Urothelium cell line (cell line): ENCODE measurements at regions not wholly inside any gene's neighbourhood (a gene's known extent, or its start where the extent isn't known, plus 50 kb on each side); places are given as distances from the start of the nearest gene placed in this dataset.
"Not testable (repeated sequence)": the region's sequence is repeated elsewhere in the genome, so short reads cannot be mapped to it uniquely, and the experiment has no call there.

Experiments
- DNase-seq: peaks from one replicate; pipeline ENCODE4 v3.0.0; 2011; ENCODE audit warnings: low spot score, mixed read lengths
- FAIRE-seq: peaks from 2 replicates; lab custom pipeline; 2011; peaks lifted over from hg19 to GRCh38; lab: Jason Lieb, UNC

DNA sequence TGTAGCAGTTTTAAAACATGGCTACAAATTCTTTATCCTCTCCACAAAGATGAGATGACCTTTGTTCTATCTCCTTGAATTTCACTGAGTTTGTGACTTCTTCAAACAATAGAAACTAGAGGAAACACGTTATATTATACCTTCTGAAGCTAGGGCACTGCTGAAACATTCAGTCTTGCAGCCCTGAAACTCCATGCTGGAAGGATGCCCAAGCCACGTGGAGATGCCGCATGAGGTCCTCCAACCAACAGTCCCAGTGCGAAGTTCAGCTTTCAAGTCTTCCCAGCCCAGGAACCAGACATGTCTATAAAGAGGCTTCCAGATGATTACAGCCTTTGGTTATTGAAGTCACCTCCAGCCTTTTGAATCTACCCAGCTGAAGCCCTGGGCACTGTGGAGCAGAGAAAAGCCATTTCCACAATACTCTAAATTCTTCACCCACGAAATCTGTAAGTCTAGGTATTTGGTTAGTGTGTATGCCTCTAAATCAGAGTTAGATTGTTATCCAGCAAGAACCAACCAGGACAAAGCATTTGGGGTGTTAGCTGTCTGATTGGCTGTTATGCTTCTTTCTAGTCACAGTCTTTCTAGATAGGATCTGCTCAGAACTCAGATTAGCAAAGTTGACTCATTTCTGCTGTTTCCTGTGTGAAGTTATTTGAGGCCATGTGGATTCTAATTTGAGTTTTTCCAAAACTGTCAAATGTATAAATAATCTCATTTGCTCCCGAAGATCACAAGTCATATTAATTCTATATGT is 186.5 kb upstream of the TMEM72 start:
- no peak for DNase-seq
- no peak for FAIRE-seq

DNA sequence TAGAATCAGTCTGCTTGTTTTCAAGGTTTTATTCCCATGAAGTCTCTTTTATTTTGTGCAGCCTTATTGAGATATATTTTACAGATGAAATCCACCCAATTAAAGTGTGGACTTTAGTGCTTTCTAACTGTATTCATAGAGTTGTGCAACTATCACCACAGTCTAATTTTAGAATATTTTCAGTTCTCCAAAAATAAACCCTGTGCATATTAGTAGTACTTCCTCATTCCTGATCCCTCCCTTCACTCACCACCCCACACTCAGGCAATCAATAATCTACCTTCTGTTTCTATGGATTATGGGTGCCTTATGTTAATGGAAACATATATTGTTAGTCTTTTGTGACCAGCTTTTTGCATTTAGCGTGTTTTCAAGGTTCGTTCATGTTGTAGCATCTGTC is 185.7 kb upstream of the TMEM72 start:
- FAIRE-seq, result no peak
- no peak for DNase-seq

DNA sequence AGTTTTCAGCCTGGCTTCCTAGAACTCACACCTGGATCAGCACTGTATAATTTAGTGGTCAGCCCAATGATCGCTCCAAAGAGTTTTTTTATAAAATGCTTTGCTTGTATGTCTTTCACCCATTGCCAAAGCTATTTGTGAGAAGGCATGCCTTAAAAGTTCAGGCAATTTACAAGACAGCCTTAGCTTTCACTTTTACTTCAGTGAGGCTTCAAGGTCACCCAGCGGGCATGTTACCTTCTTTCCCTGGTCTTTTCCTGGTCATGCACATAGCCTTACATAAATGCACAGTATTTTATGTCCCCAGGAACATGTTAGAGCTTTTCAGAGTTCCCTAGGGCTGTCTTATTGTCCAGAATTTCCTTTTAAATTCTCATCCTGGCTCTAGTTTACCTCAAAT is 179.9 kb upstream of the TMEM72 start:
- FAIRE-seq, result no peak
- DNase-seq, result no peak

DNA sequence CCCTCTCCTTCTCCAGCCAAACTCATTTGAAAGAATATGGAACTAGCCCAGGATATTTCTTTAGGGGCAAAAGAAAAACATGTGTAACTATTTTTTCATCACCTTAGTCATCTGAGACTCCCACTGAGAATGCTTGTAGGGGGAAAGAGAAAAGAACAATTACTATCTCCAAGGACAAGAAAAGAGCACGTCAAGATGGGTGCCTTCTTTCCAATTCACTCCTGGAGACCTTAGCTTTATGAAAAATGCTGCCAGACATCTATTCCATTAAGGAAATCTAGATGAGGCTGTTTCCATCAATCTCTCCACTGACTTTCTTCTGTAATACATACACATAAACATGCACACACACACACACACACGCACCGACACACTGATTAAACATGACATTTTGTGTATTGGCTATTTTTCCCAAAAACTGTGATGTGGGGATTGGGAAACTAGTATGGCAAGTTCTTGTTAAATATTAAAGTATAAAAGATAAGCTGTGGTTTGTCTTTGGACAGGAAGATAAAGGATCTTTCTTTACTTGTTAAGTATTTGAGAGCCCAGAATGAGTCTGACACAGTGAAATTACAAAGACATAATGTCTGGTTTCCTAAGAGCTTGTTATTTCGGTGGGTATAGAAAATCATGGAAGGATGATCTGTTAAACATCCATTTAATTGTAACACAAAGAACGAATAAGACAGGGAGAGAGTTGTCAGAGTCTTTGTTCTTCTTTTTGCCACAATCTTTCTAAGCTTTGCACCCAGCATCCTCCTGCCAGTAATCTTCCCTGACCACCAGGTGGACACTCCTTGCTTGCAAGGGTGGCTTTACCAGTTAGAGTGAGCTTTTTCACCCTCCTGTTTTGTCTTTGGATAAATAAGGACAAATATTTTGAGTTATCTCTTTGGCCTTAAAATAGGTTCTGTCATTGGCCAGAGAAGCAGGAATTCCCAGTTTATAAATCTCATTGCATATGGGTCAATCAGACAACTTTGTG is 177.3 kb upstream of the TMEM72 start:
- no peak for FAIRE-seq
- DNase-seq, result no peak

- DNase-seq (no peak), FAIRE-seq (no peak)
These were observed 168.9 kb upstream of the TMEM72 start for GRCh38 chr10:44742248-44742647.

GRCh38 chr10:44743535-44743934 is 167.6 kb upstream of the TMEM72 start:
- FAIRE-seq (no peak), DNase-seq (no peak)

DNA sequence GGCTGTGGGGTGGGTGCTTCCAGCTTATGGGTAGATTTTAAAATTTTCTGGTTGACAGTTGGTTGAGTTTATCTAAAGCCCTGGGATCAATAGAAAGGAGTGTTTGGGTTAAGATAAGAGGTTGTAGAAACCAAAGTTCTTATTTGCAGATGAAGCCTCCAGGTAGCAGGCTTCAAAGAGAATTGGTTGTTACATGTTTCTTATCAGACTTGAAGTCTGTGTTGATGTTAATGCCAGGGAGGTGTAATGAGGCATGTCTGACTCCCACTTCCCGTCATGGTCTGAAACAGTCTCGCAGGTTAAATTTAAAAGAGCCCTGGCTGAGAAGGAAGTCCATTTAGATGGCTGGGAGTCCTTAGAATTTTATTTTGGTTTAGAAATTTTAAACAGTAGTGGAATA is 165.2 kb upstream of the TMEM72 start:
- no peak for DNase-seq
- FAIRE-seq, result no peak

- DNase-seq (no peak), FAIRE-seq (peak; percentile 17)
These were observed 163.5 kb upstream of the TMEM72 start for GRCh38 chr10:44747593-44748172.

- DNase-seq (no peak), FAIRE-seq (no peak)
These were observed 162.0 kb upstream of the TMEM72 start for GRCh38 chr10:44749151-44749550.

DNA sequence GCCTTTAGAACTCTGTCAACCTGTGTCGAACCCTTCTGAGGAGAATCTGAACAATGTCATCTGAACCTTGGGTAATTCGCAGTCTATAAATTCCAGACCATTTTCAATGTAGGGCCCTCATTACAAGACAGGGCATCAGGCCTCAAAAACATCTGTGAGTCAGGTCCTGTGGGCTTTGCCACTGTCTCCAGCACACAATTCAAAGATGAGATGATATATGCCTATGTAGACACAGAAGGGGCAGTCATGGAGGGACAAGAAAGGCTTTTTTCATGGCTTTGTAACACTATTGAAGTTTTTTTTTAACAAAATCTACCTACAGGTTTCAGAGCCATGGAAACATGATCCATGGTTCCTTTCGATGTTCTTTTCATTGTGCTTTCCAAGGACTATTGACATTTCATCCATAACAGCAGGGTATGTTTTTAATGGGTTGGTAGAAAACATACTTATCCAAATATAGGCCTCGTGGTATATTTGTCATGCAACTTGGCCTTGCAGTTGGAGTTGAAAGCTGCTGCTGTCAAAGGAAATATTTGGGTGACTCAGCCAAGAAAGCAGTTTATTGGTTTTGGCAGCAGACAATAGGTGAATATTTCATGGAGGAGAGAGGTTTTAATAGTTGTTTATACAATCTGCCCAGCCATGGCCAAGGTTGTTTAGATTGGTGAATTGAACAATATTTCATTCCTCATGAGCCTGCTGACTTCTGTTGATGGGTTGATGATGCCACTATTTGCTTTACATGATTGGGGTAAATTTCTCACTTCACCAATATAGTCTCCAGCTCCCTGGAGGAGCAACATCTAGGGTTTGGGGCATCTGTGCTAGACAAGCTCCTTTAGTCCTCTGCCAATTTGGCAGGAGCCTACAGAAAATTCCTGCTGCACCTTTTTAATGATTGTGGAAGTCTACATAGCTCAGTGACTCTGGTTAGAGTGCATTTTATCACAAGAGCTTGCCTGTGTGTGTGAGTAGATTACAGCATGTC is 158.4 kb upstream of the TMEM72 start:
- DNase-seq, result peak; percentile 65
- FAIRE-seq, result peak; percentile 72

GRCh38 chr10:44754355-44754754 is 156.8 kb upstream of the TMEM72 start:
- FAIRE-seq, DNase-seq: not testable (repeated sequence)

GRCh38 chr10:44755481-44755880 is 155.7 kb upstream of the TMEM72 start:
- FAIRE-seq (no peak), DNase-seq (no peak)

DNA sequence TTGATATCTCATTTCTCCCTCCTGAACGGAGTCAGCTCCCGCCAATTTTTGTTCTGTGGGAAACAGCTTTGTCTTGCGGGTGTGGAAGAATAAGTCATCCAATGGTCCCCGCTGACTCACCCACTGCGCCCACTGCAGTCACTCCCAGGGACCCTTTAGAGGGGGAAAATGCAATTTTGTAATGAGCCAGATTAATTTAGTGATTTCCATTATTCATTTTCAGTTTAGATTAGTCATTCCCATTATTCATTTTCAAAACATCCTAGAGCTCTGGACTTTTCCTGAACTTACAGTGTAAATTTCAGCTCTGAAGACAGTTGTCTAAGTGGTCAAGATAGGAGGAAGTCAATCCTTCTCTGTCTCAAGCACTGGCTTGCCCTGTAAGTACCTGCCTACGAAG is 154.9 kb upstream of the TMEM72 start:
- FAIRE-seq, result no peak
- DNase-seq, result no peak

DNA sequence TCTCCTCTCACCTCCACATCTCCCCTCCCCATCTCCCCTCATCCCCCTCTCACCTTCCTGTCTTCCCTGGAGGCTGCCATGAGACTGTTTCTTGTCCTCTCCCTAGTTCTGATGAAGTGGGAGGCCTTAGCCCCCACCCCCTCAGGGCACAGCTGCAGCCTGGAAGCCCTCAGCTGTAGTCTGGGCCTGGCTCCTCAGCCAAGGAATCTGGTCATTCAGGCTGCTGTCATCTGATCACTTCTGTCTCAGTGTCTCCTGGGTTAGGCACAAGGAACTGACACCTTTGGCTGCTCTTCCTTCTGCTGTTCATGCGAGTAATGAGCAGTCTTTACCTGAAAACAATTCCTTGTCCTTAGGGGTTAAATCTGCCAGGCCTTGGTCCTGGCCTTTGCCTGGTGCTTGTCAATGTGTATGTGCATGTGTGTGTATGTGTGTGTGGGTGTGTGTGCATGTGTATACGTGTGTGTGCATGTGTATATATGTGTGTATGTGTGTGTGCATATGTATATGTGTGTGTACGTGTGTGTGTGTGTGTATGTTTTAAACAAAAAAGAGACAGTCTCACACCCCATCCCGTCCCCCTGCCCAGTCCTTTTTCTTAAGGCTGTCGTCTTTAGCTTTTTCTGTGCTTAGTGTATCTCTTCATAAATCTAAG is 153.5 kb upstream of the TMEM72 start:
- FAIRE-seq, result peak; percentile 73

DNA sequence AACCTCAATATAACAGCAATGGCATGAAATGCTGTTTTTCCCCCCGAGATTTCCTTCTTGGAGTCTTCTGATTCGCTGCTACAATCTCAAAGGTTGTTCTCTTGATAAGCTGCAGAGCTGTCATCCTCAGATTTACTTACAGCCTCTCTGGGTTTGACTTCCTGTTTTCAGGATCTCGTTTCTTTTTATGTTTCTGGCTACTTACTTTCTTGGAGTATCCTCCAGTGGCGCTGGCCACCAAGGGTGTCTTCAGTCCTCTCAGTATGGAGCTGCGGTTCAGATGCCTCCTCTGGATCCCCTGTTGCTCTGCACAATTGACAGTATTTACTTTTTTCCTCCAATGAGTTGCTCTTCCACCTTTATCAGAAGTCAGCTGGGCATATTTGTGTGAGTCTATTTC is 152.0 kb upstream of the TMEM72 start:
- FAIRE-seq, result no peak
- no peak for DNase-seq

More for the DNA sequence above, 153.5 kb upstream of the TMEM72 start:
- DNase-seq, result no peak

- DNase-seq, result no peak
- no peak for FAIRE-seq
These were observed 150.6 kb upstream of the TMEM72 start for GRCh38 chr10:44760513-44760912.

- FAIRE-seq, result no peak
- peak; percentile 42 for DNase-seq
These were observed 150.1 kb upstream of the TMEM72 start for GRCh38 chr10:44761076-44761475.

DNA sequence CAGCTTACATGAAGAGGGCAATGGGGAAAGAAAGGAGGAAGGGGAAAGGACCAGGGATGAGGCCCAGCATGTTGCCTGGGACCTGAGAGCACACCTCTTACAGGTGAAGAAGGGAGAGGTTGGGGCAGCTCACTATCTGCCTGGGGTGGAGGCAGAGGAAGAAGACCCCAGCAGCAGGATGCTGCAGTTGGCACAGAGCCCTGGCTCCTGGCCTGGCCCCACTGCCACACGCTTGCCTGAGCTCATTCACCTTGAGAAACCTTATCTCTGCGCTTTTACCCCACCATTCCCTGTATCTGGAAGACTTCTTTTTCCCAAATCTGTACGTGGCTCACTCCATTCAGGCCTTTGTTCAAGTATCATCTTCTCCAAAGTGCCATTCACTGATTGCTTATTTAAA is 147.8 kb upstream of the TMEM72 start:
- FAIRE-seq, result no peak

GRCh38 chr10:44765299-44765698 is 145.8 kb upstream of the TMEM72 start:
- FAIRE-seq (no peak), DNase-seq (no peak)

More for the DNA sequence above, 147.8 kb upstream of the TMEM72 start:
- DNase-seq, result no peak

DNA sequence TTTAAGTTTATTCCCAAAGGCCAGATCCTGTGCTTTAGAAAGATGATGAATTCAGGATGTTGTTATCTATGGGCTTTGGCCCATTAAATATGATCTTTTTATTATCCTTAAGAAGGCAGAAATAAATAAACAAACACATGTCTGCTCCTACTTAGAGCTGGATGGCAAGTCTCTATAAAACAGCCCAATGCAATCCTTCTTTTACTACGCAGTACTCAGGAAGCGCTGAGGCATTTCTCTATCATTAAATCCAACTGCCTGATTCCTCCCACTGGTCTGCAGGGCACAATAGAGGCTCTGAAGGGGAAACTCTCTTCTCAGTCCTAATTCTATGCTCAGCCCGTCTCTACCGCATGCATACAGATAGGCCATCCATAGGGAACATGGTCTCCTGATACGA is 144.5 kb upstream of the TMEM72 start:
- no peak for DNase-seq
- FAIRE-seq, result no peak
